ENCODE measurements at regions not wholly inside any gene's neighbourhood (a gene's known extent, or its start where the extent isn't known, plus 50 kb on each side); places are given as distances from the start of the nearest gene placed in this dataset.

DNA sequence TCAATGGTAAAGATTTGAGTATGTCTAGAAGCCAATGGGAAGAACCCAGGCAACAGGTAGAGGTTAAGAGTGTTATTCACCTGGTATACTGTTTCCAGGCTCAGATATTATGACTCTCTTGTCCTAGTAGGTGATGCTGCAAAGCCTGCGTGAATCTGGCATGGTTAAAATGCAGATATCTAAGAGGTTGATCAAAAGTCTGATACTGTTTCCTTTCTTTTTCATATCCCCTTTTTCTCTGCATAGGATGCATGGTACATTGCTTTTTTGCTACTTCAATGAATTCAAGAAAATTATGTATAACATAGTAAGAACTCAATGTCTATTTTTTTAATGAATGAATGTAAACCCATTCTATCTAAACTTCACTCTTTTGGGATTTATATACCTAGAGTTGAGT lies 284.3 kb upstream of the KHDRBS2 start:
- TF ChIP-seq, protein P1, sequence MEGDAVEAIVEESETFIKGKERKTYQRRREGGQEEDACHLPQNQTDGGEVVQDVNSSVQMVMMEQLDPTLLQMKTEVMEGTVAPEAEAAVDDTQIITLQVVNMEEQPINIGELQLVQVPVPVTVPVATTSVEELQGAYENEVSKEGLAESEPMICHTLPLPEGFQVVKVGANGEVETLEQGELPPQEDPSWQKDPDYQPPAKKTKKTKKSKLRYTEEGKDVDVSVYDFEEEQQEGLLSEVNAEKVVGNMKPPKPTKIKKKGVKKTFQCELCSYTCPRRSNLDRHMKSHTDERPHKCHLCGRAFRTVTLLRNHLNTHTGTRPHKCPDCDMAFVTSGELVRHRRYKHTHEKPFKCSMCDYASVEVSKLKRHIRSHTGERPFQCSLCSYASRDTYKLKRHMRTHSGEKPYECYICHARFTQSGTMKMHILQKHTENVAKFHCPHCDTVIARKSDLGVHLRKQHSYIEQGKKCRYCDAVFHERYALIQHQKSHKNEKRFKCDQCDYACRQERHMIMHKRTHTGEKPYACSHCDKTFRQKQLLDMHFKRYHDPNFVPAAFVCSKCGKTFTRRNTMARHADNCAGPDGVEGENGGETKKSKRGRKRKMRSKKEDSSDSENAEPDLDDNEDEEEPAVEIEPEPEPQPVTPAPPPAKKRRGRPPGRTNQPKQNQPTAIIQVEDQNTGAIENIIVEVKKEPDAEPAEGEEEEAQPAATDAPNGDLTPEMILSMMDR (IDR thresholded peaks at IDR 0.05; ENCODE audit: low read length) = no peak
- no peak for TF ChIP-seq EZH2 (IDR thresholded peaks at IDR 0.05; ENCODE audit: borderline replicate concordance, low read length)

Data from OCI-LY1 (cell line).